Superior temporal gyrus (tissue), 1 donor: ENCODE measurements at regions not wholly inside any gene's neighbourhood (a gene's known extent, or its start where the extent isn't known, plus 50 kb on each side); places are given as distances from the start of the nearest gene placed in this dataset.

ENCODE experiments used
- DNase-seq: peaks from one replicate; pipeline ENCODE4 v3.0.0-alpha.2; 2016; ENCODE audit errors: extremely low spot score

DNA sequence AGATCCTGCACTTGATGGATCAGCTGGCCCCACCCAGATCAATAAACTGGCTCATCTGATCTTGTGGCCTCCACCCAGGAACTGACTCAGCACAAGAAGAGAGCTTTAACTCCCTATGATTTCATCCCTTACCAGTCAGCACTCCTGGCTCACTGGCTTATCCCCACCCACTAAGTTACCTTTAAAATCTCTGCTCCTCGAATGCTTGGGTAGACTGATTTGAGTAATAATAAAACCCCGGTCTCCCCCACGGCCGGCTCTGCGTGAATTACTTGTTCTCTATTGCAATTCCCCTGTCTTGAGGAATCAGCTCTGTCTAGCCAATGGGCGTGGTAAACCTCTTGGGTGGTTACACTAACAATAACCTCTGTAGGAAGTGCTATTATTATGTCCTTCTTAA, 83.7 kb downstream of the MBL2 start:
- no peak for DNase-seq

GRCh38 chr10:52696232-52696631, 76.4 kb downstream of the MBL2 start:
- DNase-seq: no peak

GRCh38 chr10:52701647-52702046, 70.9 kb downstream of the MBL2 start:
- DNase-seq: no peak

GRCh38 chr10:52703451-52703850, 69.1 kb downstream of the MBL2 start:
- no peak for DNase-seq

DNA sequence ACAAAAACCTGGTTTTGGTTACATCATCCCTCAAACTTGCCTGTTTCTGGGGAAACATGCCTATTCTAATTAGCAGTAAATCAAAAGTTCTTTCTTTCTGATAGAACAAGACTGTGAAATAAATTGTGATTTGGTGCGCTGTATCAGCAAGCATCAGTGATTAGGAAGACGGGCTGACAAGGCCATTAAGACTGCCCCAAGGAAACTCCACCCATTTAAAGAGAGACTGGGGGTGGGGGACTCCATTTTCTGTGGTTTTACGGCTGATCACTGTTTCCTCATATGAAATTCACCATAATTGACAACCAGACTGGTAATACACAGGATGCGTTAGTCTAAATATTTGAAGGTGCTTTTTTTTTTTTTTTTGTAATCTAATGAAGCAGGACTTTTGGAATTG, 68.7 kb downstream of the MBL2 start:
- DNase-seq: no peak

GRCh38 chr10:52706332-52707070, 66.1 kb downstream of the MBL2 start:
- no peak for DNase-seq
